Activated T-helper 2 cell treated with anti-CD3 and anti-CD28 coated beads, Interferon-gamma antibody, Interleukin-2, Interleukin-4, amounts not matched to agents 10 μg/mL and 5 μg/mL and 100 μg/mL, durations not matched to agents 14 hours and 24 hours and 36 hours (primary cell): ENCODE measurements at regions not wholly inside any gene's neighbourhood (a gene's known extent, or its start where the extent isn't known, plus 50 kb on each side); places are given as distances from the start of the nearest gene placed in this dataset.

Source experiments
- DNase-seq: peaks from one replicate; pipeline ENCODE4 v3.0.0; 2021; ENCODE audit warnings: low spot score
- H3K27ac Mint-ChIP-seq: one replicate; pipeline ENCODE4 v1.8.0; 2021; ENCODE audit warnings: mixed read lengths
- H3K27me3 Mint-ChIP-seq: one replicate; pipeline ENCODE4 v1.8.0; 2021; ENCODE audit warnings: low read depth, mixed read lengths
- H3K36me3 Mint-ChIP-seq: one replicate; pipeline ENCODE4 v1.8.0; 2021; ENCODE audit warnings: low read depth, mixed read lengths
- H3K4me1 Mint-ChIP-seq: one replicate; pipeline ENCODE4 v1.8.0; 2021; ENCODE audit warnings: low read depth, mixed read lengths
- H3K4me3 Mint-ChIP-seq: one replicate; pipeline ENCODE4 v1.8.0; 2021; ENCODE audit warnings: low read depth, mild to moderate bottlenecking, moderate library complexity, mixed read lengths
- H3K9me3 Mint-ChIP-seq: one replicate; pipeline ENCODE4 v1.8.0; 2021; ENCODE audit warnings: mixed read lengths
- intact Hi-C: fragments of 100-400 bp; cut with micrococcal nuclease; formaldehyde crosslinking; loops from one replicate; pipeline ENCODE4 v1.15.1; 2023

- Mint-ChIP-seq H3K36me3 (no peaks in the 10 kb centered on the region), H3K27me3 (no peaks in the 10 kb centered on the region), H3K4me3 (no peak overlapping the region), H3K27ac (no peak overlapping the region), H3K4me1 (no peaks in the 10 kb centered on the region), H3K9me3 (no peaks in the 10 kb centered on the region)
- no peak for DNase-seq
- intact Hi-C loops: no loop called here
Observed at GRCh38 chr11:112852143-112852866, 108.9 kb upstream of the NCAM1 start.

GRCh38 chr11:112856133-112856532, 105.1 kb upstream of the NCAM1 start:
- H3K27ac Mint-ChIP-seq: no peak overlapping the region
- no peak for DNase-seq

GRCh38 chr11:112856591-112856990, 104.6 kb upstream of the NCAM1 start:
- Mint-ChIP-seq H3K27ac (no peak overlapping the region), H3K9me3 (peaks cover 14% of the 10 kb centered on the region), H3K27me3 (no peaks in the 10 kb centered on the region), H3K36me3 (no peaks in the 10 kb centered on the region), H3K4me1 (no peaks in the 10 kb centered on the region), H3K4me3 (no peak overlapping the region)
- no peak for DNase-seq
- intact Hi-C loops: no loop called here

More at GRCh38 chr11:112856133-112856532, 105.1 kb upstream of the NCAM1 start:
- intact Hi-C loops: no loop called here
- Mint-ChIP-seq H3K4me1 (no peaks in the 10 kb centered on the region), H3K36me3 (no peaks in the 10 kb centered on the region), H3K9me3 (peaks cover 10% of the 10 kb centered on the region), H3K27me3 (no peaks in the 10 kb centered on the region), H3K4me3 (no peak overlapping the region)

GRCh38 chr11:112858289-112859023, 102.8 kb upstream of the NCAM1 start:
- no peaks in the 10 kb centered on the region for H3K4me1 Mint-ChIP-seq
- peaks cover 23% of the 10 kb centered on the region for H3K9me3 Mint-ChIP-seq
- H3K36me3 Mint-ChIP-seq: no peaks in the 10 kb centered on the region
- DNase-seq: no peak
- H3K4me3 Mint-ChIP-seq: no peak overlapping the region
- intact Hi-C loops: no loop called here
- no peaks in the 10 kb centered on the region for H3K27me3 Mint-ChIP-seq
- no peak overlapping the region for H3K27ac Mint-ChIP-seq

GRCh38 chr11:112859787-112860186, 101.4 kb upstream of the NCAM1 start:
- Mint-ChIP-seq H3K36me3 (no peaks in the 10 kb centered on the region), H3K27ac (no peak overlapping the region), H3K27me3 (no peaks in the 10 kb centered on the region), H3K9me3 (peaks cover 23% of the 10 kb centered on the region), H3K4me1 (no peaks in the 10 kb centered on the region), H3K4me3 (no peak overlapping the region)
- no peak for DNase-seq
- intact Hi-C loops: no loop called here

- H3K9me3 Mint-ChIP-seq: peaks cover 23% of the 10 kb centered on the region
- H3K4me3 Mint-ChIP-seq: no peak overlapping the region
- intact Hi-C loops: no loop called here
- H3K36me3 Mint-ChIP-seq: no peaks in the 10 kb centered on the region
- DNase-seq: no peak
- H3K4me1 Mint-ChIP-seq: no peaks in the 10 kb centered on the region
- H3K27me3 Mint-ChIP-seq: no peaks in the 10 kb centered on the region
- no peak overlapping the region for H3K27ac Mint-ChIP-seq
Observed at GRCh38 chr11:112861356-112861755, 99.9 kb upstream of the NCAM1 start.

- intact Hi-C loops: no loop called here
- Mint-ChIP-seq H3K27ac (no peak overlapping the region), H3K27me3 (no peaks in the 10 kb centered on the region), H3K4me1 (no peaks in the 10 kb centered on the region), H3K36me3 (no peaks in the 10 kb centered on the region), H3K4me3 (no peak overlapping the region), H3K9me3 (peaks cover 23% of the 10 kb centered on the region)
- no peak for DNase-seq
Observed at GRCh38 chr11:112863305-112863704, 97.9 kb upstream of the NCAM1 start.

GRCh38 chr11:112864672-112865071, 96.5 kb upstream of the NCAM1 start:
- Mint-ChIP-seq H3K9me3 (peaks cover 20% of the 10 kb centered on the region), H3K4me1 (no peaks in the 10 kb centered on the region), H3K4me3 (no peak overlapping the region), H3K36me3 (no peaks in the 10 kb centered on the region), H3K27ac (no peak overlapping the region), H3K27me3 (no peaks in the 10 kb centered on the region)
- DNase-seq: no peak
- intact Hi-C loops: no loop called here

GRCh38 chr11:112871909-112872500, 89.2 kb upstream of the NCAM1 start:
- H3K36me3 Mint-ChIP-seq: no peaks in the 10 kb centered on the region
- intact Hi-C loops: no loop called here
- no peak overlapping the region for H3K27ac Mint-ChIP-seq
- DNase-seq: no peak
- H3K4me1 Mint-ChIP-seq: no peaks in the 10 kb centered on the region
- H3K4me3 Mint-ChIP-seq: no peak overlapping the region
- no peaks in the 10 kb centered on the region for H3K9me3 Mint-ChIP-seq
- H3K27me3 Mint-ChIP-seq: no peaks in the 10 kb centered on the region

- H3K27ac Mint-ChIP-seq: no peak overlapping the region
- intact Hi-C loops: no loop called here
- H3K4me3 Mint-ChIP-seq: no peak overlapping the region
- H3K9me3 Mint-ChIP-seq: no peaks in the 10 kb centered on the region
- no peaks in the 10 kb centered on the region for H3K27me3 Mint-ChIP-seq
- no peak for DNase-seq
- no peaks in the 10 kb centered on the region for H3K36me3 Mint-ChIP-seq
- H3K4me1 Mint-ChIP-seq: no peaks in the 10 kb centered on the region
Observed at GRCh38 chr11:112874980-112875379, 86.2 kb upstream of the NCAM1 start.

GRCh38 chr11:112877581-112877980, 83.6 kb upstream of the NCAM1 start:
- Mint-ChIP-seq H3K4me3 (no peak overlapping the region), H3K36me3 (no peaks in the 10 kb centered on the region), H3K9me3 (no peaks in the 10 kb centered on the region), H3K27me3 (no peaks in the 10 kb centered on the region), H3K27ac (no peak overlapping the region), H3K4me1 (peaks cover 12% of the 10 kb centered on the region)
- intact Hi-C loops: no loop called here
- DNase-seq: no peak

GRCh38 chr11:112878033-112878601, 83.1 kb upstream of the NCAM1 start:
- no peak for DNase-seq
- intact Hi-C loops: no loop called here
- Mint-ChIP-seq H3K9me3 (no peaks in the 10 kb centered on the region), H3K36me3 (no peaks in the 10 kb centered on the region), H3K27ac (no peak overlapping the region), H3K4me1 (peaks cover 12% of the 10 kb centered on the region), H3K27me3 (no peaks in the 10 kb centered on the region), H3K4me3 (no peak overlapping the region)

- Mint-ChIP-seq H3K4me3 (no peak overlapping the region), H3K36me3 (no peaks in the 10 kb centered on the region), H3K27me3 (no peaks in the 10 kb centered on the region), H3K4me1 (peaks cover 12% of the 10 kb centered on the region), H3K27ac (no peak overlapping the region), H3K9me3 (no peaks in the 10 kb centered on the region)
- intact Hi-C loops: no loop called here
- no peak for DNase-seq
Observed at GRCh38 chr11:112880495-112880894, 80.7 kb upstream of the NCAM1 start.
